Stomach (tissue), 8 donors: ENCODE measurements at regions not wholly inside any gene's neighbourhood (a gene's known extent, or its start where the extent isn't known, plus 50 kb on each side); places are given as distances from the start of the nearest gene placed in this dataset.

Source experiments
- DNase-seq, 2 donors: peaks; one replicate each; pipeline versions ENCODE4 v3.0.0 to v3.0.0-alpha.2; 2013 to 2019
- H3K27ac ChIP-seq, 5 donors: fragments of 200-600 bp in 4 of 5; sonication (generic) in 4 of 5; one replicate each; pipeline ENCODE4 v1.5.1; 2013 to 2019; ENCODE audit warnings: mild to moderate bottlenecking in 1 of 5, moderate library complexity in 1 of 5
- H3K27me3 ChIP-seq, 3 donors: fragments of 200-600 bp; sonication (generic); one replicate each; pipeline ENCODE4 v1.5.1; 2017 to 2019; ENCODE audit warnings: mixed run types in 1 of 3
- H3K36me3 ChIP-seq, 4 donors: fragments of 200-600 bp; sonication (generic); 1 replicate in 3 of 4; 2 replicates in 1 of 4; pipeline ENCODE4 v1.5.1; 2016 to 2019
- H3K4me1 ChIP-seq, 4 donors: fragments of 200-600 bp; sonication (generic); one replicate each; pipeline ENCODE4 v1.5.1; 2016 to 2019
- H3K4me3 ChIP-seq, 4 donors: fragments of 200-600 bp; sonication (generic) in 3 of 4; one replicate each; pipeline ENCODE4 v1.5.1; 2016 to 2019; ENCODE audit warnings: mild to moderate bottlenecking in 1 of 4
- H3K9me3 ChIP-seq, 4 donors: fragments of 200-600 bp; sonication (generic); one replicate each; pipeline ENCODE4 v1.5.1; 2016 to 2019
- CTCF ChIP-seq, 7 experiments: fragments of 450-650 bp in 4 of 7; fragments of 200-600 bp in 3 of 7; sonication (generic) in 3 of 7; IDR thresholded peaks; one replicate each; pipeline ENCODE4 v1.5.1; 2016 to 2019; ENCODE audit warnings: antibody characterized with exemption in 7 of 7, control low read depth in 2 of 7, mild to moderate bottlenecking in 1 of 7
- EP300 ChIP-seq: sonication (generic); formaldehyde crosslinking; IDR thresholded peaks from one replicate; pipeline ENCODE4 v1.6.1; 2017; ENCODE audit warnings: antibody characterized with exemption
- POLR2A ChIP-seq, 4 donors: fragments of 450-650 bp; IDR thresholded peaks; one replicate each; pipeline ENCODE4 v1.6.1; 2016; ENCODE audit warnings: antibody characterized with exemption in 4 of 4, control low read depth in 2 of 4, mild to moderate bottlenecking in 1 of 4, moderate library complexity in 1 of 4
- POLR2AphosphoS5 ChIP-seq, 3 donors: sonication (generic); formaldehyde crosslinking; IDR thresholded peaks; one replicate each; pipeline ENCODE4 v1.6.1; 2016; ENCODE audit warnings: antibody characterized with exemption in 3 of 3
- WGBS, 5 donors: extraction: QIAGEN DNeasy Blood & Tissue Kit in 3 of 5; methylation state at CpG; one replicate each; pipeline versions ENCODE4 v1.1.5 to v1.1.7; 2013 to 2018; 5-methylcytosine and 5-hydroxymethylcytosine counted together
- intact Hi-C: fragments of 100-400 bp; cut with DNase I; formaldehyde crosslinking; loops from one replicate; pipeline ENCODE4 v1.15.1; 2023; ENCODE audit warnings: low total_unique reads
- donor health status: healthy with polysubstance abuse.
- donor health status: Bipolar disorder and iron deficiency.
- donor health status: healthy.

GRCh38 chr5:163645421-163646416 is 140.3 kb downstream of the MAT2B start:
- no peaks in the 10 kb centered on the region for H3K36me3 ChIP-seq
- no peaks in the 10 kb centered on the region for H3K4me1 ChIP-seq
- TF ChIP-seq EP300 (no peak), CTCF (IDR thresholded peaks at IDR 0.05) (no peak), POLR2AphosphoS5 (IDR thresholded peaks at IDR 0.05) (no peak), POLR2A (IDR thresholded peaks at IDR 0.05) (no peak)
- H3K27ac ChIP-seq = no peak overlapping the region
- intact Hi-C loops = no loop called here
- H3K4me3 ChIP-seq = no peak overlapping the region
- WGBS, 5 donors = 71 to 77% (median 75%) methylated on average over 5 of the region's 5 CpGs
- no peaks in the 10 kb centered on the region for H3K27me3 ChIP-seq
- no peak for DNase-seq
- no peaks in the 10 kb centered on the region for H3K9me3 ChIP-seq

DNA sequence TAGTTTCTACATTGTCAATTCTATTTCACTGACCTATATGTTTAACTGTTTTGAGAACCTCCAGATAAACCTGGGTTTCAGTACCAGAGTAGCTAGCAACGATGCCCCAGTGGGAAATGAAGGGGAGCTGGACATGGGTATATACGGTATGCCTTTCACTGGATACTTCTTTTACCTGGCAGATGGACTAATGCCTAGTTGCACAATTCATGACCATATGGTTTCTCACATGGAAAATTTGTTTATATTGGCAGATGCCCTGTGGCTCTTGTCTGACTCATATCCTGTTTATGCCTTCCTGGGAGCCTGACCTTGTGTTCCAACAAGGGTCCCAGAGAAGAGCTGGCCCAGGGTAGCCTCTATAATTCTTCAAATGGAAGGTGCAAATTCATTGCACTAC is 144.1 kb downstream of the MAT2B start:
- intact Hi-C loops = no loop called here
- H3K4me3 ChIP-seq = no peak overlapping the region
- no peak overlapping the region for H3K27ac ChIP-seq
- no peaks in the 10 kb centered on the region for H3K4me1 ChIP-seq
- peaks cover 0 to 6% (median 3%) of the 10 kb centered on the region in 4 donors for H3K9me3 ChIP-seq
- no peak for DNase-seq
- H3K27me3 ChIP-seq = no peaks in the 10 kb centered on the region
- no peak for TF ChIP-seq CTCF (IDR thresholded peaks at IDR 0.05)
- no peak for TF ChIP-seq POLR2A (IDR thresholded peaks at IDR 0.05)
- no peak for TF ChIP-seq POLR2AphosphoS5 (IDR thresholded peaks at IDR 0.05)
- no peak for TF ChIP-seq EP300
- H3K36me3 ChIP-seq = no peaks in the 10 kb centered on the region
- 69 to 77% (median 75%) methylated on average over 2 of the region's 2 CpGs for WGBS, 5 donors

DNA sequence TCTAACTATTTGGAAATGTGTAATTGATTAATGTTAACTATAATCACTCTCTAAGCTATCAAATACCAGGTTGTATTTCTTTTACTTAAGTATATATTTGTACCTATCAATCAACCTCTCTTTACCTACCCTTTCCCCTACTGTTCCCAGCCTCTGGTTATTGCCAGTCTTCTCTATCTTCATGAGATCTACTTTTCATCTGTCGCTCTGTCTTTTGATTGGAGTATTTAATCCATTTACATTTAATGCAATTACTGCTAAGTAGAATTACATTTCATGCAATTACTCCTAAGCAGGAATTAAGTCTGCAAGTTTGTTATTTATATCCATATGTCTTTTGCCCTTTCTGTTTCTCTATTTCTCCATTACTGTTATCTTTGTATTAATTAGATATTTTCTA is 148.1 kb downstream of the MAT2B start:
- WGBS, 5 donors = 76 to 94% (median 88%) methylated on average over 1 of the region's 1 CpG
- H3K4me1 ChIP-seq = no peaks in the 10 kb centered on the region
- intact Hi-C loops = no loop called here
- H3K27me3 ChIP-seq = no peaks in the 10 kb centered on the region
- TF ChIP-seq CTCF (IDR thresholded peaks at IDR 0.05) (no peak), POLR2AphosphoS5 (IDR thresholded peaks at IDR 0.05) (no peak), POLR2A (IDR thresholded peaks at IDR 0.05) (no peak), EP300 (no peak)
- no peaks in the 10 kb centered on the region for H3K36me3 ChIP-seq
- peaks cover 0 to 6% (median 3%) of the 10 kb centered on the region in 4 donors for H3K9me3 ChIP-seq
- no peak for DNase-seq
- no peak overlapping the region for H3K4me3 ChIP-seq
- no peak overlapping the region for H3K27ac ChIP-seq

- H3K4me1 ChIP-seq = no peaks in the 10 kb centered on the region
- intact Hi-C loops = no loop called here
- no peaks in the 10 kb centered on the region for H3K27me3 ChIP-seq
- TF ChIP-seq POLR2AphosphoS5 (IDR thresholded peaks at IDR 0.05) = no peak
- no peak for TF ChIP-seq CTCF (IDR thresholded peaks at IDR 0.05)
- no peak for TF ChIP-seq EP300
- no peak for TF ChIP-seq POLR2A (IDR thresholded peaks at IDR 0.05)
- no peak overlapping the region for H3K4me3 ChIP-seq
- peaks cover 0 to under 1% (median under 1%) of the 10 kb centered on the region in 4 donors for H3K9me3 ChIP-seq
- DNase-seq = peak in 1 of 2 donors; percentile 50
- WGBS, 5 donors = 57 to 73% (median 64%) methylated on average over 7 of the region's 7 CpGs
- no peak overlapping the region for H3K27ac ChIP-seq
- H3K36me3 ChIP-seq = no peaks in the 10 kb centered on the region
Observed at GRCh38 chr5:163658702-163659567, 153.5 kb downstream of the MAT2B start.
